CD4-positive, alpha-beta T cell treated with Interleukin-4 for 4 hours (primary cell): ENCODE measurements at regions not wholly inside any gene's neighbourhood (a gene's known extent, or its start where the extent isn't known, plus 50 kb on each side); places are given as distances from the start of the nearest gene placed in this dataset.
"Not testable (repeated sequence)": the region's sequence is repeated elsewhere in the genome, so short reads cannot be mapped to it uniquely, and the experiment has no call there.

Source experiments
- DNase-seq: peaks from one replicate; pipeline ENCODE4 v3.0.0-alpha.2; 2020

DNA sequence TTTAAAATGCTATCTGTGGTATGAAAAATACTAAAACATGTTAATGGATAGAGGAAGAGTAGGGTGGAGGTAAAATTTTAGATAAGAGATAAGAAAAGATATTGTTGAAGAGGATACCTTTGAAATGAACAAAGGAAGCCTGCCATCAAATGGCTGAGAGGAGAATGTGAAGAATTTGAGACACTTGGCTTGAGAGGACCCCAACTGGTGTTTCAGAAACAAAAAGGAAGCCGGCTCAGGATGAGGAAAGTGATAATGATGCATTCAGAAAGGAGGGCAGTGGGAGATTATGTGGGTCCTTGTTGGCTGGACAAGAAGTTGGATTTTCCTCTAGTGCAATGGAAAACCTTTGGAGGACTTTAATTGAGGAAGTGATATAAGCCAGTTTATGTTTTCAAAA is 264.4 kb downstream of the DUSP6 start:
- DNase-seq, result no peak

DNA sequence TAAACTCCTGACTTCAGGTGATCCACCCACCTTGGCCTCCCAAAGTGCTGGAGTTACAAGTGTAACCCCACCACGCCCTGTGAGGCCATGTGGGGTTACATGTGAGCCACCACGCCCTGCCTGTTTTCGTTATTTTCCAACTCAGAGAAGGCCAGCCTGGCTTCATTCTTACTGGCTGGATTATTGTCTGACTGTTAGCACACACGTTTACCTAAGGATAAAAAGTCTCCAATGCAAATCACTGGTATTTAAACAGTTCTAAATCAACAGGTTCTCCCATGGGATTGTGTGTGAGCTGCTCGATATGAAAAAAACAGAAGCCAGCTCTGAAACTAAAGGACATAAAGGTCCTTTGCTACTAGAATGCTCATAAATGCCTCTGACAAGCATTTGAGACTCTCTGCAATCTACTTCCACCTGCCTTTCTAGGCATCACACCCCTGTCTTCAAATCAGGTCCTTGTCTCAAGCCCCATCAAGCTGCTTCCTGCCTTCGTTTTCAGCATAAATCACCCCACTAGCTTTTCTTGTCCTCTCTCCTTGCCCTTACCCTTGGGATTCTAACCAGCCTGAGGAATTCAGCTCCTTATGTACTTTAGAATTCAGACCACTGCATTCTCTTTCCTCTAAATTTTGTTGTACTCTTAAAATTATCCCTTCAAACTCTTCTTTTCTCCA is 265.0 kb downstream of the DUSP6 start:
- DNase-seq, result no peak

DNA sequence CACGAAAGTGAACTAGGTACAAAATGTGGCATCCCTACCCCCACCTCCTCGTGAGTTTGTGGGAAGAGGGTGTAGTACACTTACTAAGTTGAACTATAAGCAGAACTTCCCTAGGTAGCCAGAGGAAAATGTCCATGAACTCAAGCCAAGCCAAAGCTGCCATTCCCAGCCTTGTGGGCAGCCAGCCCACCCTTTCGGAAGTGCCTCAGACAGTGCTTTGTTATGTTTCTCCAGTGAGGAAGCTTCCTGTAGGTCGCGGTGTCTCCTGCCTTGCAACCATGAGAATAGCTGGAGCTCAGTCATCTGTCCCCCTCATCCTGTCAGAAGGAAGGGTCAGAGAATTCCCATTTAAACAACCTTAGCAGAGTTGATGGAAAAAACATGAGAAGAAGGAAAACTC is 266.9 kb downstream of the DUSP6 start:
- no peak for DNase-seq

- DNase-seq, result no peak
Measured at GRCh38 chr12:89084751-89085150, 267.6 kb downstream of the DUSP6 start.

DNA sequence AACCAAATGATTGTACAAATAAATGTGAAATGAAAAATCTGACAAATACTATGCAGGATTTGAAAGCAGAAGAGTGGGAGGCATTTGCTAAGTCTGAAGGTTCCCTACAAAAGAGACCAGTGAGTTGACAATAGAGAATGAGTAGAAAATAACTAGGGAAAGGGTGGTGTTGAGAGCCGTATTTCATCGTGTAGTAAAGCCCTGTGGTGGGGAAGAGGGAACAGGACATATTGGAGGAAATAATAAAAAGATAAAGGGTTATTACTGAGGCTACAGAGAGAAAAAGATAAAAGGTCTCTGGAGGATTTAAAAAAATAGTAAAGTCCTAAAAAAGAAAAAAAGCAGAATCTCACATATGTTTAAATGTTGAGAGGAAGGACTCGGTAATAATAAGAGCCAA is 268.8 kb downstream of the DUSP6 start:
- no peak for DNase-seq

DNA sequence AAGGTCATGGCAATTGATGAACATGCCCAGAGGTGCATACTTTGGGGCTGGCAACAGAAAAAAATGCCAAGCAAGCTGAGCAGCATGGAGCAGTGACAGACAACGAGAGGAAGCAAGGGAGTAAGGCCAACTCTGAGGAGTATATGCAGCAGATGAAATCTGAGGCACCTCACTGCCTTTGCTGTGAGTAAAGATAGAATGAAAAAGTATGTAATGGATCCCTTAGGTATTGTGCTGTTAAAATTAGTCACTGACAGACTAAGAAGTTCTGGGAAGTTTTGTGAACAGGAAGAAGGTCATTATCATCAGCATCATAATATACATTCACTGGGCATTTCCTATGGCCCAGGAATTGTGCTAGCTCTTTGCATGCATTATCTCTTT is 269.9 kb downstream of the DUSP6 start:
- DNase-seq, result no peak

DNA sequence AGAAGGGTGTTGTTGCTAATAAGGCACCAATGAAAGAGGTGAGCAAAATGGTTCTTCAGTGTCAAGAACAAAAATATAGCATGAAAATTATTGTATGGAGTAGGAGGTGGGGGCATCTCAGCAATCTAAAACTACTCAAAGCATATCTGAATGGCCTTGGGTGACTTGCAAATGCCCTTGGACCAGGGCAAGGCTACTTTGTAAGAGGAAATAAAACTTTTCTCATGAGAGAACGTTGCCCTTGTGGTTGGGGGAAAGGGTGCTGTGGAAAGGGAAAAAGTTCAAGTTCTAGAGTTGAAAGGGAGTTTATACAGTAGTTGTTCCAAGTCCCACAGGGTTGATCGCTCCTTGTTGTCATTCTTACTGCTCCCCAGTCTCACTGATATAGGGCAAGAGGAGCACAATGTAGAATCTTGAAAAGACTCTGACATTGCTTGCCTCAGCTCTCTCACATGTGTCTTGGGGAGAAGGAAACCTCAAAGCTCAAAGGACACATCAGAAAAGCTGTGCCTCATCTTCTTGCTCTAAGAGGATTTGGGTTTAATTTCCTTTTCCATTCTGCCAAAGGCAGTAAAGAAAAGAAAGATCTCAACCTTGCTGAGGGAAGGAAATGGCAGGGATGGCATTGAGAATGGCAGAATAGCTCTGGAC is 270.5 kb downstream of the DUSP6 start:
- no peak for DNase-seq

DNA sequence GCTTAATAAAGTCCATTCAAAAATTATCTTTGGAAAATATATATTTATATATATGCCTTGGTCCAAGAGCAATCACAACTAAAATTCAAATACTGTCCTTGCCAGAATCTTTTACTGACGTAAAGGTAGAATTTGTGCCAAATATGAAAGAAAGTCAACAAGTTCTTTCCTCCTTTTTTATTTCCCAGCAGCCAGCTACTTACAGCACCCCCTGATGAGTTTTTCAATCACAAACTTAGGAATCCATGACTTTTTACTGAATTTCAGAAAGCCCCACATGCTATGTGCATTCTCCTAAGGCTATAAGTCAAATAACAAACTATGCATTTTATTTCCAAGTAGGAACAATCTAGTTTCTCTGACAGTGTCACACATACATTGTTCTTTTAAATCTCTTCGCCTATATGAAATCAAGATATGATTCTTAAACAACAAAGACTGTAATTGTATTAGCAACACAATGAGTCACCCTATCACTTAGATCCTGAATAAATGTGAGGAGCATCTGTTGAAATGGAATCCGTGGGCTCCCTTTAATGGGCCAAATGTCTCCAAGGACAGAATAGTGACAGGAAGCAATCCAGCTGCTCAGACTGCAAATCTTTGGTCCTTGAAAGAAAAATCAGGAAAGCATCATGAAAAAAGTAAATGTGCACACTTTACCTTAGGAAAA is 271.4 kb downstream of the DUSP6 start:
- no peak for DNase-seq

GRCh38 chr12:89075880-89076540 is 276.3 kb downstream of the DUSP6 start:
- no peak for DNase-seq

DNA sequence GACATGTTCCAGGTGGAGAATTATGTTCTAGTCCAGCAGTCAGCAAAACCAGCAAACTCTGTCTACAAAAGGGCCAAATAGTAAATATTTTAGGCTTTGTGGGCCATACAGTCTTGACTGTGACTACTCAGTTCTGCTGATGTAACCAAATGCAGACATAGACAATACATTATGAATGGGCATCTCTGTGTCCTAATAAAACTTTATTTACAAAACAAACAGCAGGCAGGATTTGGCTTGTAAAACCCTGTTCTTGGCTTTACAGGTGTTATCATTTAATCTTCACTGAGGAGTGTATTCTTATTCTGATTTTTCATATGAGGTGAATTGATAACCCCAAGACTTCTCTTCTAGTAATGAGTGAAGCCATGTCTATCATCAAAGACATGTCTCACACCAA is 278.6 kb downstream of the DUSP6 start:
- no peak for DNase-seq

DNA sequence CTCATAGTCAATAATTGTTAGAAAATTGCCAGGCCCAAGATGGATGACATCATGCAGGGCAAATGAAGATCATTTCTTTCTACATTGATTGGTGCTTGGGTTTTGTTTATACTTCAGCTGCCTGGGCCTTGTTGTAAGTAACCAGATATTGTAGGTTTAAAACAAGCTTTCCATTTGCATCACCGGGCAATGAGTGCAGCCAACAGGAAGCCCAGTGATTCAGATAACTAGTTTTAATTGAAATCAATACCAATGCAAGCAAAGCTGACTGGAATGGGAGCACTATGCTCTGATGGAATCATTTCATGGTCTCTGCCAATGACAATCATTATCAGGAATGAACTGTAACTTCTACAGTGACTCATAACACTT is 279.3 kb downstream of the DUSP6 start:
- no peak for DNase-seq

- no peak for DNase-seq
Measured at GRCh38 chr12:89072294-89073026, 279.8 kb downstream of the DUSP6 start.

DNA sequence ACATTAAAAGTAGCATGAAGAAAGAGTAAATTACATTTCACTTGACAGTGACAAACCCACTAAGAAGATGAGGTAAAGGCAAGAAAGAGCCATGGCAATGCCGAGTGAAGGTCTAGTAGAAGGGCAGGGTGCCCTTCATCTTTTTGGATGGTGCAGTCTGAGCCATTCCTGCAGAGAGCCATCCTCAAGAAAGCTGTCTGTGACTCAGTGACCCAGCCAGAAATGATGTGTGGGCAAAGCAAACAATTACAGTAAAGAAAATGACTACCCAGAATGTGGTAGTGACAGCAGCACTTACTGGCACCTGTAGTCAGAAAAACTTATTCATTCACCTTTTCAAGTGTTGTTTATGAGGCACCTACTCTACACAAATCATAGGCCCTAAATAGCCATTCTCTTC is 281.7 kb downstream of the DUSP6 start:
- no peak for DNase-seq

- DNase-seq, result no peak
Measured at GRCh38 chr12:89069431-89069830, 282.9 kb downstream of the DUSP6 start.

GRCh38 chr12:89067421-89068187 is 284.7 kb downstream of the DUSP6 start:
- no peak for DNase-seq

GRCh38 chr12:89064780-89065179 is 287.5 kb downstream of the DUSP6 start:
- DNase-seq, result no peak

GRCh38 chr12:89064151-89064550 is 288.1 kb downstream of the DUSP6 start:
- DNase-seq, result no peak

- no peak for DNase-seq
Measured at GRCh38 chr12:89062996-89063395, 289.3 kb downstream of the DUSP6 start.

DNA sequence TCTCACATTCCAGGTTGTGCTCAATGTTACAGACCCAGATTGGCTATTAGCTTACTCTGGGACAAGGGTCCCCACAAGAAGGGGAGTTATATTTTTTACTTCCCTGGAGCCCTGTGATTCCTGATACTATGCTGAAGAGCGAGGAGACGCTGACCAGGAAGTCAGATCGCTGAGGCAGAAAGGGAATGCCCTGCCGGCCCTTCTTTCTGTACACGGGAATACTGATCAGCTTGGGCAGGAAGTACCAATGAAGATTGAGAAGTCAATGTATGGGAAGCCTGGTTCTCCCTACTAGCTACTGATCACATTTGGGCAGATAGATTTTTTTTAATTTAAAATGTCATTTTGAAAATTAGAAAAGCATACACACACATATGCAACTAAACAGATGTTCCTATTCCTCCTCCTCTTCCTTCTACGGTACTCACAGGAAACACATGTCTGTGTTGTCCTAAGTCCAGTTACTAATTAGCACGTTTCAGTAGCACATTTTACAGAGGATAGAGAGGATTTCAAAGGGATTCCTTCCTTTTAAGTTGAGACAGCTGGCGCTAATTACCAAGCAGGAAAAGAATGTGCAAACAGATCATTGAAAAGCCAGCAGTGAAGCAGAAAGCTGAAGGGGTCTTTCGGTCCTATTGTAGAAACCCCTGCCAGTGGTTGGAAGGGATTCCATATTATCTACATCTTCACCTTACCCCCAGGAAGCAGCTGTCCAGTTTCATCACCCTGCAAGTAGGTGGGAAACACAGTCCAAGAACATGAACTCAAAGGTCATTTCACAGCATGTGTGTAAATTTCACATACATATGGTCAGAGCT is 292.4 kb downstream of the DUSP6 start:
- no peak for DNase-seq

DNA sequence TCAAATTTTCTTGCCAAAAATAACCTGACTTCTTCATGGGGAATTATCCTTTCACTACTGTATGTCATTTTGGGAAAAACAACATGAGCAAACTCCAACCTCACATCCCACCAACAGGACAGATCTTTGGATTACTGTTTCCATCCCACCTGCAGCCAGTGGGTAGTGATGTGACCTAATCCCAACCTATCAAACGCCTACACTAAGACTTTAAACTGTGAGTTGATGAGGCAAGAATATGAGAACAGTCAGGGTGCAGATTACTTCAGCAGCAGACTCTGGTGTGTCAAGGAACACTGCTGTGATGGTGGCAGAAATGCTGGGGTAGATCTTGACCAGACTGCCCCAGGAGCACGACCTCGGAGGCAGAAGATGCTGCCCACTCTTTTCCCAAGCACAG is 293.2 kb downstream of the DUSP6 start:
- no peak for DNase-seq

DNA sequence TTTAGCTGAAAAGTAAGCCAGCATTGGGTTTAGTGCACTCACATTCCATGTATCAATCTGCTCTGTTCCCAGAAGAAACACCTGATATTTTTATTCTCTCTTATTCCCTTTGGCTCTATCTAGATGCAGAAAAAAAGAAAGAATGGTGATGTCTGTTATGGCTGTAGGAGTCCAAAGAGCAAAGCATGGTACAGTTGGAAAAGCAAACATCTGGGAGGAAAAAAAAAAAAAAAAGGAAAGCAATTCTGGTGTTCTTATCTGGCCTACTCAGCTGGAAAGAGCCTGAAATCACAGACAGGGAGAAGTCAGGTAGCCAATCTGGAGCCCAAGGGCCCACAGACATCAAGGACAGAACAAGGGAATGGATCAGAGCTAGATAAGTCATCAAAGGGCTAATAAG is 293.9 kb downstream of the DUSP6 start:
- DNase-seq, result no peak

DNA sequence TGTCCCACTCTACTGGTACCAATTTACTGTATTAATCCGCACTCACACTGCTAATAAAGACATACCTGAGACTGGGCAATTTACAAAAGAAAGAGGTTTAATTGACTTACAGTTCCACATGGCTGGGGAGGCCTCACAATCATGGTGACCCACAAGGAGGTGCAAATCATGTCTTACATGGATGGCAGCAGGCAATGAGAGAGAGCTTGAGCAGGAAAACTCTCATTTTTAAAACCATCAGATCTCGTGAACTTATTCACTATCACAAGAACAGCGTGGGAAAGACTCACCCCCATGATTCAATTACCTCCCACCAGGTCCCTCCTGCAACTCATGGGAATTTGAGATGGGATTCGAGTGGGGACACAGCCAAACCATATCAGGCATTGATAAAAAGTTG is 298.5 kb downstream of the DUSP6 start:
- not testable (repeated sequence) for DNase-seq
